Stimulated activated CD4-positive, alpha-beta T cell treated with anti-CD3 and anti-CD28 coated beads, Interleukin-1b, Interleukin-23, amount 100 ng/mL, for 1 hour (primary cell): ENCODE measurements at regions not wholly inside any gene's neighbourhood (a gene's known extent, or its start where the extent isn't known, plus 50 kb on each side); places are given as distances from the start of the nearest gene placed in this dataset.

Source experiments
- DNase-seq, 2 donors: peaks; one replicate each; pipeline ENCODE4 v3.0.0-alpha.2; 2020; ENCODE audit warnings: low read depth in 2 of 2

- no peak for DNase-seq
These were observed 501.9 kb upstream of the USP24 start for GRCh38 chr1:55717111-55717510.

GRCh38 chr1:55716610-55717009 is 501.4 kb upstream of the USP24 start:
- DNase-seq, result no peak

- no peak for DNase-seq
These were observed 501.0 kb upstream of the USP24 start for GRCh38 chr1:55716151-55716550.

- DNase-seq, result no peak
These were observed 499.1 kb upstream of the USP24 start for GRCh38 chr1:55714230-55714629.

- no peak for DNase-seq
These were observed 498.4 kb upstream of the USP24 start for GRCh38 chr1:55713516-55713915.

GRCh38 chr1:55712148-55712547 is 497.0 kb upstream of the USP24 start:
- no peak for DNase-seq

- no peak for DNase-seq
These were observed 493.6 kb upstream of the USP24 start for GRCh38 chr1:55708781-55709180.

GRCh38 chr1:55707846-55708245 is 492.7 kb upstream of the USP24 start:
- no peak for DNase-seq

GRCh38 chr1:55707196-55707595 is 492.0 kb upstream of the USP24 start:
- DNase-seq, result no peak

- DNase-seq, result no peak
These were observed 491.2 kb upstream of the USP24 start for GRCh38 chr1:55706397-55706796.

GRCh38 chr1:55703726-55704363 is 488.7 kb upstream of the USP24 start:
- no peak for DNase-seq

GRCh38 chr1:55702064-55702463 is 486.9 kb upstream of the USP24 start:
- no peak for DNase-seq

- no peak for DNase-seq
These were observed 485.4 kb upstream of the USP24 start for GRCh38 chr1:55700359-55701130.

GRCh38 chr1:55699228-55699627 is 484.1 kb upstream of the USP24 start:
- no peak for DNase-seq

GRCh38 chr1:55697997-55698535 is 482.9 kb upstream of the USP24 start:
- no peak for DNase-seq

GRCh38 chr1:55696891-55697290 is 481.7 kb upstream of the USP24 start:
- no peak for DNase-seq

- no peak for DNase-seq
These were observed 481.1 kb upstream of the USP24 start for GRCh38 chr1:55696181-55696754.

GRCh38 chr1:55695552-55695951 is 480.4 kb upstream of the USP24 start:
- DNase-seq, result no peak

- no peak for DNase-seq
These were observed 480.0 kb upstream of the USP24 start for GRCh38 chr1:55695151-55695550.

- no peak for DNase-seq
These were observed 479.2 kb upstream of the USP24 start for GRCh38 chr1:55694310-55694801.

- DNase-seq, result no peak
These were observed 477.6 kb upstream of the USP24 start for GRCh38 chr1:55692726-55693125.

GRCh38 chr1:55690366-55690765 is 475.2 kb upstream of the USP24 start:
- no peak for DNase-seq

GRCh38 chr1:55689800-55690199 is 474.6 kb upstream of the USP24 start:
- no peak for DNase-seq
